Germinal center (tissue), 1 donor: ENCODE measurements at regions not wholly inside any gene's neighbourhood (a gene's known extent, or its start where the extent isn't known, plus 50 kb on each side); places are given as distances from the start of the nearest gene placed in this dataset.

Experiments
- DNase-seq: peaks from one replicate; pipeline ENCODE4 v3.0.0; 2012; ENCODE audit warnings: mixed read lengths, low spot score

DNA sequence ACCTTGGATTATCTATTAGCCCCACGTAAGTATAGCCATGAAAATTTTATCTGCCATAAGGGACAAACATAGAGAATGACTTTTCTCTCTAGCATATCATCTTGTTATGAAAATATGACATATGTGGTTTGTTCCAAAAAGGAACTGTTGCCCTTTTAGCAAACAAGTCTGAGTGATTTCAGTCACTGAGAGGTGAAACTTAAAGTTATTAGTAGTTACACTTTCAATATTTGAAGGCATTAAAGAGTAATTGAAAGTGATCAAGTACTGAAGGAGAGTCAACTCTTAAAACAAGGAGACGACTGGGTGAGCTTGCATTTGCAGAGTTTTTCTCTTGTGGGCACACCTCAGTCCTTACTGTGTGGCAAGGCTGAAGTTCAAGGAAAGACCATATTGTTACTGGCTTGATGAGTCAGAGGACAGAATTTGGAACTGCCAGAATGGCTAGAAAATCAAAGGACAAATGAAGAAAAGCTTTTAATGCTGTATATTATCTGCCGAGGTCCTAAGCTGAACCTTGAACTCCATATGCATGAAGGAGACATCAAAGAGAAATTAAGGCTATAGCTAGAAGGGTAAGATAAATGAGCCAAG, 205.1 kb upstream of the EMCN start:
- DNase-seq, result no peak

DNA sequence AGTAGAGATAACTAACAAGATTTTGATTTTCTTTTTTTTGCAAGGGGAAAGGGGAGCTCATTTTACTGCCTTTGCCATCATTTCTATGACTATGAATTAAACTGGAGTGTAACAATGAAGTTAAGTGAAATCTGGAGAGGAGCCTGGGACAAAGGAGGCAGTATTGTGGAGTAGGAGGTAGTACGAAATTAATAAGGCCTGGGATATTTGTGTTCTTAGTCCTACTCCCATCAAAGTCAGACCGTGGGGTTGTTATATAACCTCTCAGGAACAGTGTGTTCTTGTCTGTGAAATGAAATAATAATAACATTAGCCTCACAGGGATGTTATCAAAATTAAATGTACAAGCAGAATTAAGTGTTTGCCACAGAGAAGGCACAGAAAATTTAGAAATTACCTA, 204.3 kb upstream of the EMCN start:
- no peak for DNase-seq

DNA sequence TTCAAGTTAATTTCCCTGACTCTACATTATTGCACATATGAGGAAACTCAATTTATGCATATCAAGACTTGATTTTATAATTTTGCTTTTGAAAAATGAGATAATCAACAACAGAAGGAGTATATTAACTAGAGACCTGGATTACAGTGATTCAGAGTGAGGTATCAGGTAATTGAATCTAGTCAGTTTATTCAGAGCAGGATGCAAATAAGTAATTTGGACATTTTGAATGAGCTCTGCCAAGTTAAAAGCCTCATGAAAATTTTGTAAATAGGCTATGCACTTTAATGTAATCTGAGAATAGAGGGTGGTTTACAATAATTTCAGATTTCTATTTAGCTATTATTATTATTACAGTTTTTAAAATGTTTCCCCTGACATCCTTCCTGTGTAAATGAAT, 203.7 kb upstream of the EMCN start:
- DNase-seq, result no peak

DNA sequence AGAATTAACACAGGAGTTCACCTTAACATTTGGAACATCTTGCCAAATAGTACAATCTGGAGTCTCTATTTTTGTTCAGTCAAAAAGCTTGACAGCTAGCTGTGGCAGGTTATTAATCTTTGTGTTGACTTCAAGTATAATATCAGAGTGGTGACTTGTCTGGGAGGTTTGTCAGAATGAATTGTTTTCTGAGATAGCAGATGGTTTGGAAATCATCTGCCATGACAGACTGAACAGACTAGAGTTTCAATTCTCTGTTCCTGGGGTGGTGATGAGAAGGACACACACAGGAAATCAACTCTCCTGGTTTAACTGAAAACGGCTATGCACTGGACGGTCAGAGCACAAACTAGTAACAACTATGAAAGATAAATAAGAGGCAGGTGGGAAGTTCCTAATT, 203.3 kb upstream of the EMCN start:
- no peak for DNase-seq

DNA sequence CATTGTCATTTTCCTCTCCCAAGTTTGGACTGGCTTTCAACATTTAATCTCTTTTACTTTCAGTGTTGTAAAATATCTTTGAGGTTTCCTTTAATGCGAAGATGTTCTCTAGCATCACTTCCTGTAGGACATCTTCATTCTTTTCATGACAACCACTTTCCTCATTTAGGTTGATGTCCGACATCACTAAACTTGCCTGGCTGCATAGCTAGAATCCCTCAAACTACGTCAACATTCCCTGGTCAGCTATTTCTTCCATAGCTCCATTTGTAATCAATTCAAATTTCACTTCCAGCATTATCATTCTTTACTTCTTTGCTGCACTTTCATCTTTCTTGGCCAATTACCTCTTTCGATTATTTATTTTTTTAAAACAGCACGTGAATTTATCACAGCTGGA, 198.6 kb upstream of the EMCN start:
- DNase-seq, result no peak

DNA sequence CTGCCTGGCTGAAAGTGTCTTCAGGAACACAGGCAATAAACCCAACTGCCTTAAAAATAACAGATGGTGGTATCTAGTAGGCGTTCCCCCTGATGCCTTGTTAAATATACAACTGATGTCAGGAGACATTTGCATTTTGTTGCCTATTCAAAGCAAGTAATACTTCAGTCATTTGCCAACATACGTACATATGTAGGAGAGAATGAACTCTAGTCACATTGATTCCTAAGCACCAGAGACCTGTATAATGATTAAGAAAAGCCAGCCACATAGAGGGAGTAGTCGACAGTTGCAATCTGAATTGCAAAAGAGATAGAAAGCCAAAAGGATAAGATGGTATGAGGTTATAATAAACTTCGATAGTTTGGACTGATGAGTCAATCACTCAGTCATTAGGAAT, 191.0 kb upstream of the EMCN start:
- no peak for DNase-seq

DNA sequence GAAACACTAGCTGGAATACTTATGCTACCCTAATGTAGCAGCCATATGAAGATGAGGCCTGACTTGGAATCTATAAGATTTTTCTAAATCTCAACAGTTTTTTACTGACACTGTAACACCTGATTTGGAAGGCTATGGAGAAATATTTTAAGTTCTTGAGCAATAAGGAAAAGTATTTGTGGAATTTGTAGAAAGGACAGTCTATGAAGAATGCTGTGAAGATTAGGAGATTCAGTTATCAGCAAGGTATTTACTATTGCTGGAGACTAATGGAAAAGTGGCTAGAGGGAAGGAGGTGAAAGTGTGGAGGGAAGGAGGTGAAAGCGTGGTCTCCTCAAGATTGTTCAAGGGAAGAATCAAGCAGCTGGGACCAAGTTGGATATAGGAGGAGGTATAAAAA, 190.0 kb upstream of the EMCN start:
- no peak for DNase-seq

DNA sequence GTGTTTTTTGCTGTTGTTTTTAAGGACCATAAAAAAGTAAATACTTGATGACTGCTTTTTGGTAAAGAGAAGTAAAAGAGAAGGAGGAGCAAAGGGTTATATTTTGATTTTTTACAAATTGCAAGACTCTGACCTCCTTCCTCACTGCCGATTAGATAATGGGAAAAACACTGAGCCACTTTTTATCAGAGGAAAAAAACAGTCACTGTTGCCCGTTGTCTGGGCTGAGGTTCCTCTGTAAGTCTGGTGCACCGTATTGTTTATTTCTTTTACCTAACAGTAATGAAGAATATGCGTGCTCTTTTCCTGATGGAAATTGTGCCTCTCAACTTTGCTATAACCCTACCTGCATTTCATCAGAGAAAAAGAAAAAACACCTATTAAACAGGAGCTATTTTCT, 178.7 kb upstream of the EMCN start:
- DNase-seq, result no peak

DNA sequence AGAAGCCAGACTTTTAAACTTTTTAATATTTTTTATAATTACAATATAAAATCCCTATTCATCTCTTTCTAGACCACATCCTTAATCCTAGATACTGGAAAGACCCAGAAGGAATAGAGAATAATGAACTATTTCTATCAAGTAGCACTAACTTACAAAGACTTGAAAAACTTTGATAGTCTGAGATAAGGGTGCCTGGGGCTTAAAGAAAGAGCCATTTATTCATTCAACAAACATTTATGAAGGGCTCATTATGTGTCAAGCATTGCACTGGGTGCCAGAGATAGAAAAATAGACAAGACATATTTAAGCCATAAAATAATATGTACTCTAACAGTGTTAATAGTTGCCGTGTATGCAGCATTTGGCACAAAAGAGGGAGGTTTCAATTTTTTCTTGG, 178.0 kb upstream of the EMCN start:
- DNase-seq, result no peak

DNA sequence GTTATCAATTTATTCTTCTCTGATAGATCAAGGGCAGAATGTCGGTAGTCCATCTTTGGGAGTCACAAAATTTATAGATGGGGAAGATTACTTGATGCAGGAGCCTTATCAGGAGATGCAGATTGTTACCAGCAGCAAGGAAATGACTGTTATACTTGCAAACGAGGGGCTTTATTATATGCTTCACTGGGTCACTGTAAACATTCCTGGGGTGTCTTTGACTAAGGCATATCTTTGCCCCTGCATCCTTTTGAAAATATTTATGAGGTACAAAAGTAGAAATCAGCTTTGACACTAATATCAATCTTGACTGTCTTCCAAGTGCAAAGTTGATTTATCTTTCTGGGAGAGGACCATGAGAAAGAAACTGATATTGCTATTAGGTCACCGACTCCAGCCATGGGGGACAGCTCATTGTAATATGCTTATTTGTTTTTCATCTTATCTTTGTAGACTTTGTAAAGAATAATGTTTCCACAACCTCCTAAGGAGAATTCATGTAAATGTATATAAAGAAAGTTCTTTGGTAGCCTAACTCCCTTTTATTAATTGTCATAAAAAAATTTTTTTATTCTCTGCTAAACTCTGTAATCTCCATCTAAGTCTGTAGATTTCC, 177.3 kb upstream of the EMCN start:
- no peak for DNase-seq

DNA sequence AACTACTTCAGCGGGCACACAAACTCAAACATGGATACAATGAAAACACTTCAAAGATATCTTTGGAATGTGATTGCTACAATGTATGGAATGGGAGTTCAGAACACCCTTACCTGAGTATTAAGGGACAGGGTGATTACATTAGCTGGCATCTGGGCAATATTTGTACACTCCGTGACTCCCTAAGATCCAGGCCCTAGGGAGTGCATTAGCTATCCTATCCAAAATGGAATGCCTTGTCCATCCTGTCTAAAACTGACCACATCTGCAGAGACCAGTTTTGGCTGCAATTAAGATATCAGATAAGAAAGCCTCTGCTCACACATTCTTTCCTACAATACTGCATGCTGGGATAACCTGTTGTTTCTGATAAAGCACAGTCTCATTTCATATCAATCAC, 176.6 kb upstream of the EMCN start:
- no peak for DNase-seq

DNA sequence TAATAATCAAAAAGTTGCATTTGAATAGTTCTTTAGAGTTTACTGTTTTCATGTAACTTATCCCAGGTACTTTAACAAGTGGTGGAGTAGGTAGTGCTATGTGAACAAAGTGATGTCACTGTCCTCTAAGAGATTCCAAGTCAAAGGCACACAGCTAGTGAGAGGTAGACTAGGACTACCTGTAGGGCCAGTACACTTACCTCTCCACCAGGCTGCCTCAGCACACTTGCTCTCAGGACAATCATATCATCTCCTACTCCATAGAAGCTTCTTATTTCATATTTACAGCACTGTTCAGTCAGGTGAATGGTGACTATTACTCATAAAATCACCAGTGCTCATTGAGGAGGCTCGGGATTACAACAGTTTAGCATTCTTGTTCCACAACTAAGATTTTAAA, 173.0 kb upstream of the EMCN start:
- no peak for DNase-seq

DNA sequence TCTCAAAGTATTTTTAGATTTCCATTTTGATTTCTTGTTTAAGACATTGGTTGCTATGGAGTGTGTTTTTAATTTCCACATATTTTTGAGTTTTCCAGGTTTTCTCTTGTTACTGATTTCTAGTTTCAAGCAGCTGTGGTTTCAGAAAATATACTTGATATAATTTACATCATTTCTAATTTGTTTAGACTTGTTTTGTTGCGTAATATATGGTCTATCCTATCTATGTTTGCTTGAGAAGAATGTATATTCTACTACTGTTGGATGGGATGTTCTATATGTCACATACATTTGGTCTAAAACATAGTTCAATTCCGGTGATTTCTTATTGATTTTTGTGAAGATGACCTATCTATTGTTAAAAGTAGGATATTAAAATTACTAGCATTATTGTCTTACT, 170.5 kb upstream of the EMCN start:
- no peak for DNase-seq

DNA sequence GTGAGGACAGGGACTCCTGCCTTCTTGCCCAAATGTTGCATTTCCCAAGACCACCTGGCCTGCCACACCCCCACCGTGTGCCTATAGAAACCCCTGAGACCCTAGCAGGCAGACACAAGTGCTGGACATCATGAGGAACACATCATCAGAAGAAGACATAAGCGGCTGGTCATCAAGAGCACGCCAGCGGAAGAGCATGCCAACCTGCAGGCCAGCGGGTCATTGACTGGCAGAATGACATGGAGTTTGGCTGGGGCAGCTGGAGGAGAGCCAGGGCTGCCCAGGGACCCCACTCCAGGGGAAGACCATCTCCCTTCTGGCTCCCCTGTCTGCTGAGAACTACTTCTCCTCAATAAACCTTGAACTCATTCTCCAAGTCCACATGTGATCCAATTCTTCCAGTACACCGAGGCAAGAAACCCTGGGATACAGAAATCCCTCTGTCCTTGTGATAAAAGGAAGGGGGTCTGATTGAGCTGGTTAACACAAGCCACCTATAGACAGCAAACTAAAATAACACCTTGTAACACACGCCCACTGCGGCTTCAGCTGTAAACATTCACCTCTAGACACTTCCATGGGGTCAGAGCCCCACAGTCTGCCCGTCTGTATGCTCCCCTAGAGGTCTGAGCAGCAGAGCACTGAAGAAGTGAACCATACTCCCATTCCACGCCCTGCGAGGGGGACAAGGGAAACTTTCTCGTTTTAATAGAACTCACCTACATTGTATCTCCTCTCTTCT, 164.8 kb upstream of the EMCN start:
- DNase-seq, result no peak

DNA sequence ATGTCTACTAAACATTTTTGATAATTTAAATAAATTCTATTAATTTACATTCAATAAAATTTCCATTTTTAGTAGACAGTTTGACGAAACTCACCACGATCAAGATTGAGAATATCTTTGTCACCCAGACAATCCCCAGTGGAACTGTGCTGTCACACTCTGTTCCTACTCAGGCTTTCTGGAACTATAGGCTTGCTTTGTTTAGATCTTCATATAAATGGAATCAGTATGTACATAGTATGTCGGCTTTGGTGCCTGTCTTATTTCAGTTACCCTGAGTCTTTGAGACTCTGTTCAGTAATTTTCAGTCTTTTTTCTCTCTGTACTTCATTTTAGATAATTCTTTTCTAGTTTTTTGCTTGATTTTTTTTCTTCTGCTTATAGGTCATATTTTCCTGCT, 163.5 kb upstream of the EMCN start:
- no peak for DNase-seq

DNA sequence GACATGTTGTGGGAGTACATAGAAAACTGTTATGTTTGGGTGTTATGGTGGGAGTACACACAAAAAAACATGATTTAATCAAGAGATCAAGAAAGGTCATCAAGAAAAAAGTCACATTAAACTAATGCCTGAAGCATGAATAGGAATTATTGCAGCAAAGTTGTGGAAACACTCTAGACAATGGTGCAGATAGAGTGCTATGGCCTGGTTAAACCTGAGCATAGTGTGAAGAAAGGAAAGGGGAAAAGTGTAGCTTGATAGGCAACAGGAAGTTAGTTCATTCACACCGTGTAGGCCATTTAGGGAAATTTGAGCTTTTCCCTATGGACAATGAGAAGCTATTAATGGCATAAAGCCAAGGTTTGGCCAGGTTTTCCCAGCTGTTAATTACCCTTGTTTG, 162.1 kb upstream of the EMCN start:
- DNase-seq, result no peak

DNA sequence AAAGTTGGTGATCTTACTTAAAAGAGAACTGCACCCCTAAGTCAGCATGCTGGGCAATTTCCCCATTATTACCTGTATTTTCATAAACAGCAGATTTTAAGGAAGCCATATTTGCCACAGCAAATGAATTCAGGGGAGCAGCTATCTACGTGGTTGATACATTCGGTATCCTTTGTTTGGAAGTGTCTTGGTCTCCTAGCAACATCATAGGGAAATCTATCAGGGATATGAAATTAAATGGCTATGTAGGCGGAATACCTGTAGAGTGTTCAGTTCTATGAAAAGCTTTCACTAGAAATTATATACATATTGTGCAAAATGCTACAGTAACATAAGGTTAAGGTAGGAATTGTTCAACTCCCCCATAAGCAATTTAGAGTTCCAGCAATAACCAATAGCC, 157.2 kb upstream of the EMCN start:
- no peak for DNase-seq

DNA sequence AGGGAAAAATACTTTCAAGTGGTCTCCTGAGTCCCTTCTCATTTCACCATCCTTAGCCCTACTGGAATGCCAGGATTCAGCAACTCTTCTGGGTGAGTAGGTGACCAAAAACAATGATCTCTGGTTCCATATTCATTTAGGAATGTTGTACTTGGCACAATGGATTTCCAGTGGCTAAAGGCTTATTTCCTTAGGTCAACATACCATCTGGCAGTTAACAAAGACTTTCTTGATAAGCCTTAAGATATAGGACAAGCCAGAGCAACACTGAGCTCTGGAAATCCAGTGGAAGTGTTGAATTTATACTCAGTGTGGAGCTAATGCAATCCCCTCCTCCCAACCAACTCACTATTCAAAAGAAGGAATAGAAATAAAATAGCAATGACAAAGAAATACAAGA, 139.4 kb upstream of the EMCN start:
- DNase-seq, result no peak

DNA sequence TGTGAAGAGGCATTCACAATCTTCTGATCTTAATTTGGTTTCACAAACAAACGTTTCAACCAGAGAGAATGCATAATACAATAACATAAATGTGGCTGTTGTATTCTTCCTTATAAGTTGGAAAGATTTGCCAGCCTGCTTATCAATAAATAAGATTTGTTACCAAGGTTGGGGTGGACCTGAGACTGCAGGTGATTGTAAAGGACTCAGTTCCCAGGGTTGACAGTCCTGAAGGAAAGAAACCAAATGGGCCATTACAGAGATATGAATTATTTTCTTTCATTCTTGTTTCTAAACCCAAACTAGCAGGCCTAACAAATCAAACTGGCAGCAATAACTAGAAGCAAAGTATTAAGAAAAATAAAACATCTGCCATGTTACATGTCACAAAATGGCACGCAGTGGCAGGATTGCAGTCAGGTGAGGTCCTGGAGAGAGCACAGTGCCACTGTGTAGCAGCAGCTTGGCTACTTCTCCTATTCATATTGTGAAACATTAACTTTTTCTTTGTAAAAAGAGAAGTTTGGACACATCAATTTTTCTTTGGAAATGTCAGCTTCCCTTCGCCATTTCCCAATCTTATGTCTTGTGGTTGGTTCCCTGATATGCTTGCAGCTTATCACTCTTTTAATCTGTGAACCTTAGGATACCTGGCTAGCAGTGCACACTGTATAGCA, 133.8 kb upstream of the EMCN start:
- no peak for DNase-seq

DNA sequence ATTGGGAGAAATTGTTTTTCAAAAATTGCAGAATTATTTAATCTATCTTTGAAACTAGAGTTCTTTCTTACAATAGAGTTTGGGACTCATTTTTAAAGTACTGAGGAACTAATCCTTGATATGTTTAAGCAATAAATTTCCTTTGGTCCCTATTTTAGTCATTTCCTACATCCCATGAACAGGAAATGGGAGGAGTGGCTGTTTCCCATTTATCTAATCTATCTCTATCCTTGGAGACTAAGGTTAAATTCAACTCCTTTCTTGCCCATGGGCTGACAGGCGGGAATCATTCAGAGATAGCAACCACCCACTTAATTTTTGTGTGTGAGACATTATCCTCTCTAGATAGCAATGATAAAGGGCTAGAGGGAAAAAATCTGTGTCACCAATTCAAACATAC, 131.6 kb upstream of the EMCN start:
- no peak for DNase-seq

DNA sequence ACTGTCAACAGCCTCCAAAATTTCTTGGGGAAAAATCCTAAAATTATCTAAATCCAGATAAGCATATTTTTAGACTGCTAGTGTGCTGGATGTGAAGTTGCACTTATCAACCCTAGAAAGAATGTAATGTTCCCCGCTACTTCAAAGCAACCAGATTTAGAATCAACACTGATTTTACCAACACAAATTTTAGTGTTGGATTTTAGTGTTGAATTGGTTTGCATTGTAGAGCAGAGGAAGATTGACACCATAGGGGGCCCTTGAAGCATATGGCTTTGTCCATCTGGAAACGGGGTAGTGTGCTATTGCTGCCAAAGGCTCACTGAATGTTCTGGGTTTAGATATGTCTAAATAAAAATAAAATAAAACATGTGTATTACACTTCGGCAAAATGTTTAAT, 126.3 kb upstream of the EMCN start:
- no peak for DNase-seq

DNA sequence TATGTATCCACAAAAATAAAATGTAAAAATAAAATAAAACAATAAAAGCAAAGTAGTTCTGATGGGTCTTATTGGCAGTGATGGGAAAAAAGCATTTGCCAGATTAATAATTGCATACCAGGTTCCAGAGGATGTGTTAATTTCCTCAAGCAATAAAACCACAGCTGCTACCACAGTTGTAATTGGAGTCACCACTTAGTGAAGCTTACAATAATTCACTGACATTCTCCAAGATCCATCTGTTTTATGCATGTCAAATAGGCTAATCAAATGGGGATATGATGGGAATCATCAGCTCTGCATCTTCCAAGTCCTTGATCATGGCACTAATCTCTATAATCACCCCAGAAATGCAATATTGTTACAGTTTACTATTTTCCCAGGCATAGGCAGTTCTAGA, 123.5 kb upstream of the EMCN start:
- no peak for DNase-seq

DNA sequence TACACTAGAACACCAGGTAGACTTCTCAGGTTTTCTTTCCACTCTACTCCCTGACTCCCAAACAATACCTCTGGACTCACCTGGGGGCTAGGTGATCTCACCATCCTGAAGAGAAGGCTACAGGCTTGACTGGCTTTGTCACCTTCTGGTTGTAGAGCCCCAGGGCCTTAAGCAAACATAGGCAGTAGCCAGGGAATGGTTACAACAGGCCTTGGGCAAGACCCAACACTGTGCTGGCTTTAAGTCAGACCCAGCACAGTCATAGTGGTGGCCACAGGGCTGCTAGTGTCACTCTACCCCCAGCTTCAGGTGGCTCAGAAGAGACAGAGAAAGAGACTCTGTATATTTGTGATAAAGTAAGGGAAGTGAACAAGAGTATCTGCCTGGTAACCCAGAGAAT, 118.1 kb upstream of the EMCN start:
- no peak for DNase-seq
